Prostate gland (tissue), 2 donors: ENCODE measurements at regions not wholly inside any gene's neighbourhood (a gene's known extent, or its start where the extent isn't known, plus 50 kb on each side); places are given as distances from the start of the nearest gene placed in this dataset.

Source experiments
- POLR2A ChIP-seq: fragments of 450-650 bp; IDR thresholded peaks from one replicate; pipeline ENCODE4 v1.6.1; 2016; ENCODE audit warnings: antibody characterized with exemption, mild to moderate bottlenecking
- POLR2AphosphoS5 ChIP-seq: sonication (generic); formaldehyde crosslinking; IDR thresholded peaks from one replicate; pipeline ENCODE4 v1.6.1; 2017; ENCODE audit warnings: antibody characterized with exemption
- TF ChIP-seq, protein P1 (sequence below), 4 experiments: fragments of 200-600 bp in 2 of 4; fragments of 450-650 bp in 2 of 4; sonication (generic) in 2 of 4; IDR thresholded peaks; 1 replicate in 3 of 4; 2 replicates in 1 of 4; pipeline ENCODE4 v1.5.1; 2016 to 2019; ENCODE audit warnings: antibody characterized with exemption in 4 of 4, mild to moderate bottlenecking in 2 of 4, moderate library complexity in 2 of 4

DNA sequence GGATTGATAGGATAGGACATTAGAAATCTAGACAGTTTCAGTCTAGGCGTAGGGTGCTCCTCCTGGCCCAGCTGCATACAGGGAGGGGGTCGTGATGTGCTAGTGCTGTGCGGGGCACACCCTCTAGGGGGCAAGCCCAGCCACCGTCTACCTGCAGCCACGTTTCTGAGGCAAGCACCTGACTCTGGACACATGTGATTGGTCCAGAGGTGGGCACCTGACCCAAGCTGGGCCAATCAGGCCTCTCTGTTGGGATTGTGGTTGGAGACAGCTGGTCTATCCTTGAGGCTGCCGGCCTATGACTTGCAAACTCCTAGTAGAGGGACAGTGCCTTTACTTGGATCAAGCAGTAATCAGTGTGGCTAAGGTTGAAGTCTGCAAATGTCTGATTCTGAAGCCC lies 317.1 kb downstream of the BMP7 start:
- TF ChIP-seq, protein P1, sequence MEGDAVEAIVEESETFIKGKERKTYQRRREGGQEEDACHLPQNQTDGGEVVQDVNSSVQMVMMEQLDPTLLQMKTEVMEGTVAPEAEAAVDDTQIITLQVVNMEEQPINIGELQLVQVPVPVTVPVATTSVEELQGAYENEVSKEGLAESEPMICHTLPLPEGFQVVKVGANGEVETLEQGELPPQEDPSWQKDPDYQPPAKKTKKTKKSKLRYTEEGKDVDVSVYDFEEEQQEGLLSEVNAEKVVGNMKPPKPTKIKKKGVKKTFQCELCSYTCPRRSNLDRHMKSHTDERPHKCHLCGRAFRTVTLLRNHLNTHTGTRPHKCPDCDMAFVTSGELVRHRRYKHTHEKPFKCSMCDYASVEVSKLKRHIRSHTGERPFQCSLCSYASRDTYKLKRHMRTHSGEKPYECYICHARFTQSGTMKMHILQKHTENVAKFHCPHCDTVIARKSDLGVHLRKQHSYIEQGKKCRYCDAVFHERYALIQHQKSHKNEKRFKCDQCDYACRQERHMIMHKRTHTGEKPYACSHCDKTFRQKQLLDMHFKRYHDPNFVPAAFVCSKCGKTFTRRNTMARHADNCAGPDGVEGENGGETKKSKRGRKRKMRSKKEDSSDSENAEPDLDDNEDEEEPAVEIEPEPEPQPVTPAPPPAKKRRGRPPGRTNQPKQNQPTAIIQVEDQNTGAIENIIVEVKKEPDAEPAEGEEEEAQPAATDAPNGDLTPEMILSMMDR (IDR thresholded peaks at IDR 0.05), result no peak
- TF ChIP-seq POLR2AphosphoS5 (no peak), POLR2A (no peak)
